OCI-LY7 (cell line): ENCODE measurements at regions not wholly inside any gene's neighbourhood (a gene's known extent, or its start where the extent isn't known, plus 50 kb on each side); places are given as distances from the start of the nearest gene placed in this dataset.

ENCODE experiments used
- EZH2phosphoT487 ChIP-seq: fragments of 200-600 bp; sonication (generic); IDR thresholded peaks from 2 replicates; pipeline ENCODE4 v1.6.1; 2018; ENCODE audit warnings: low read depth, borderline replicate concordance, mild to moderate bottlenecking, mixed run types, antibody characterized with exemption, low read length, moderate library complexity, mixed read lengths
- TF ChIP-seq, protein P1 (sequence below): fragments of 200-600 bp; sonication (generic); conservative IDR thresholded peaks from 2 replicates; pipeline ENCODE4 v1.5.1; 2014; ENCODE audit warnings: mild to moderate bottlenecking, antibody characterized with exemption, low read length, moderate library complexity, mixed read lengths

GRCh38 chr2:88318071-88318955 is 134.2 kb downstream of the FOXI3 start:
- TF ChIP-seq, protein P1, sequence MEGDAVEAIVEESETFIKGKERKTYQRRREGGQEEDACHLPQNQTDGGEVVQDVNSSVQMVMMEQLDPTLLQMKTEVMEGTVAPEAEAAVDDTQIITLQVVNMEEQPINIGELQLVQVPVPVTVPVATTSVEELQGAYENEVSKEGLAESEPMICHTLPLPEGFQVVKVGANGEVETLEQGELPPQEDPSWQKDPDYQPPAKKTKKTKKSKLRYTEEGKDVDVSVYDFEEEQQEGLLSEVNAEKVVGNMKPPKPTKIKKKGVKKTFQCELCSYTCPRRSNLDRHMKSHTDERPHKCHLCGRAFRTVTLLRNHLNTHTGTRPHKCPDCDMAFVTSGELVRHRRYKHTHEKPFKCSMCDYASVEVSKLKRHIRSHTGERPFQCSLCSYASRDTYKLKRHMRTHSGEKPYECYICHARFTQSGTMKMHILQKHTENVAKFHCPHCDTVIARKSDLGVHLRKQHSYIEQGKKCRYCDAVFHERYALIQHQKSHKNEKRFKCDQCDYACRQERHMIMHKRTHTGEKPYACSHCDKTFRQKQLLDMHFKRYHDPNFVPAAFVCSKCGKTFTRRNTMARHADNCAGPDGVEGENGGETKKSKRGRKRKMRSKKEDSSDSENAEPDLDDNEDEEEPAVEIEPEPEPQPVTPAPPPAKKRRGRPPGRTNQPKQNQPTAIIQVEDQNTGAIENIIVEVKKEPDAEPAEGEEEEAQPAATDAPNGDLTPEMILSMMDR: no peak
- TF ChIP-seq EZH2phosphoT487: no peak
